GM12873 (cell line): ENCODE measurements at regions not wholly inside any gene's neighbourhood (a gene's known extent, or its start where the extent isn't known, plus 50 kb on each side); places are given as distances from the start of the nearest gene placed in this dataset.

Experiments
- CTCF ChIP-seq: IDR thresholded peaks from 2 replicates; pipeline ENCODE4 v1.5.1; 2012; ENCODE audit warnings: low read depth, mild to moderate bottlenecking, moderate library complexity, low read length, control low read depth; ENCODE audit not compliant: insufficient read depth; ENCODE audit errors: missing control alignments

- no peak for TF ChIP-seq CTCF
Measured at GRCh38 chr3:124320976-124321375, 329.1 kb upstream of the ROPN1 start.

GRCh38 chr3:124322309-124322880 is 330.5 kb upstream of the ROPN1 start:
- TF ChIP-seq CTCF, result no peak

- no peak for TF ChIP-seq CTCF
Measured at GRCh38 chr3:124322966-124323365, 331.0 kb upstream of the ROPN1 start.

GRCh38 chr3:124325248-124325647 is 333.3 kb upstream of the ROPN1 start:
- TF ChIP-seq CTCF, result no peak

- TF ChIP-seq CTCF, result no peak
Measured at GRCh38 chr3:124329723-124330122, 337.8 kb upstream of the ROPN1 start.

GRCh38 chr3:124333931-124334640 is 342.2 kb upstream of the ROPN1 start:
- TF ChIP-seq CTCF, result no peak

- no peak for TF ChIP-seq CTCF
Measured at GRCh38 chr3:124336067-124336656, 344.2 kb upstream of the ROPN1 start.
